Calu3 (cell line): ENCODE measurements at regions not wholly inside any gene's neighbourhood (a gene's known extent, or its start where the extent isn't known, plus 50 kb on each side); places are given as distances from the start of the nearest gene placed in this dataset.

Experiments used
- BruUV-seq: library from RNA; stranded (reverse); fragments of 400-500 nt; replicated peaks from 2 replicates; lab custom pipeline; 2021; lab: Mats Ljungman, UMichigan
- CTCF ChIA-PET: fragments of 300-600 bp; sonication (Branson Sonifier 250); formaldehyde crosslinking; loops from one replicate; lab custom pipeline; 2022; ENCODE audit warnings: antibody characterized with exemption; lab: Charles Lee
- DNase-seq: peaks from one replicate; pipeline ENCODE4 v3.0.0; 2022
- H3K27ac Mint-ChIP-seq: one replicate; pipeline ENCODE4 v1.8.0; 2022; ENCODE audit warnings: mixed read lengths; ENCODE audit not compliant: unreplicated experiment
- H3K27me3 Mint-ChIP-seq: one replicate; pipeline ENCODE4 v1.8.0; 2022; ENCODE audit warnings: mixed read lengths; ENCODE audit not compliant: unreplicated experiment
- H3K36me3 Mint-ChIP-seq: one replicate; pipeline ENCODE4 v1.8.0; 2022; ENCODE audit warnings: mild to moderate bottlenecking, moderate library complexity, mixed read lengths; ENCODE audit not compliant: insufficient read depth, unreplicated experiment
- H3K4me1 Mint-ChIP-seq: one replicate; pipeline ENCODE4 v1.8.0; 2022; ENCODE audit warnings: mild to moderate bottlenecking, low read depth, mixed read lengths; ENCODE audit not compliant: unreplicated experiment
- H3K4me3 Mint-ChIP-seq: one replicate; pipeline ENCODE4 v1.8.0; 2022; ENCODE audit warnings: mild to moderate bottlenecking, low read depth, moderate library complexity, mixed read lengths; ENCODE audit not compliant: unreplicated experiment
- H3K9me3 Mint-ChIP-seq: one replicate; pipeline ENCODE4 v1.8.0; 2022; ENCODE audit warnings: low read depth, mixed read lengths; ENCODE audit not compliant: unreplicated experiment
- CTCF ChIP-seq: fragments of 200-600 bp; IDR thresholded peaks from one replicate; pipeline ENCODE4 v1.8.0; 2022; ENCODE audit warnings: antibody characterized with exemption; ENCODE audit not compliant: unreplicated experiment
- intact Hi-C: fragments of 100-400 bp; cut with micrococcal nuclease; formaldehyde crosslinking; loops from one replicate; pipeline ENCODE4 v1.10.0; 2022; ENCODE audit not compliant: unreplicated experiment

GRCh38 chr10:129099992-129100391 is 367.0 kb upstream of the MGMT start:
- TF ChIP-seq CTCF: no peak
- Mint-ChIP-seq H3K4me1 (no peaks in the 10 kb centered on the region), H3K4me3 (no peak overlapping the region), H3K27ac (no peak overlapping the region), H3K9me3 (peaks cover 7% of the 10 kb centered on the region), H3K36me3 (no peaks in the 10 kb centered on the region), H3K27me3 (no peaks in the 10 kb centered on the region)
- no TSS peak for BruUV-seq
- no peak for DNase-seq
- CTCF ChIA-PET: no interaction called here
- intact Hi-C loops: no loop called here

GRCh38 chr10:129101232-129101980 is 365.6 kb upstream of the MGMT start:
- no TSS peak for BruUV-seq
- H3K36me3 Mint-ChIP-seq: no peaks in the 10 kb centered on the region
- peaks cover 7% of the 10 kb centered on the region for H3K9me3 Mint-ChIP-seq
- no peak overlapping the region for H3K27ac Mint-ChIP-seq
- H3K27me3 Mint-ChIP-seq: no peaks in the 10 kb centered on the region
- no peak overlapping the region for H3K4me3 Mint-ChIP-seq
- intact Hi-C loops: no loop called here
- CTCF ChIA-PET: no interaction called here
- no peak for TF ChIP-seq CTCF
- DNase-seq: no peak
- no peaks in the 10 kb centered on the region for H3K4me1 Mint-ChIP-seq

DNA sequence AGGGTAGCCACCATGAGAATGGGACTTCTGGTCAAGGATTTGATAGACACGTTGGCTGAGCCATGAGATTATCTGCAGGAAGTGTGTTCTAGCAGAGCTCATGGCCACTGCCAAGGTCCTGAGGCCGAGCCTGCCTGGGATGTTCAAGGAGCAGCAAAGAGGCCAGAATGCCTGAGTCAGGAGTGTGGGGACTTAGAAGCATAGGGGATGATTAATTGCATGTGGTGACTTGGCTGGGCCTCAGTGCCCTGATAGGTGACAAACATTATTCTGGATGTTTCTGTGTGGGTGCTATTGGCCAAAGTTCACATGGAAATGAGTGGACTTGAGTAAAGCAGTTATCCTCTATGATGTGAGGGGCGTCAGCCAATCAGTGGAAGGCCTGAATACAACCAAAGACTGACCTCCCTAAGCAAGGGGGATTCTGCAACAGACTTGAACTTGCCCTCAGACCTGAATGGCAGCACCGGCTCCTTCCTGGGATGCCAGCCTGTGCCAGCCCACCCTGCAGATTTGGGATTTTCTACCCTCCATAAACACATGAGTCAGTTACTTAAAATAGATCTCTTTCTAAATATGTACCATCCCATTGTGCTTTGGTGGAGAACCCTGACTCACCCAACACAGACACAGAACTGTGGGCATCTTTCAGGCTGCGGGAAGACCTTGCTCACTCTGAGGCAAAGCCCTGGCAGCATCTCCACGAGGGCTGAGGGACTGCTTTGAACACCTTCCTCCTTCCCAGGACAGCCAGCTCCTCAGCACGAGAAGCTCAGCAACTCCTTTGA is 363.9 kb upstream of the MGMT start:
- CTCF ChIA-PET: interaction anchor here (0.7 kb wide), 1 partner anchor 52 kb away, joined by 4 read pairs; no protein-coding TSS in a partner anchor
- H3K4me3 Mint-ChIP-seq: no peak overlapping the region

More for the DNA sequence above, 363.9 kb upstream of the MGMT start:
- no peaks in the 10 kb centered on the region for H3K36me3 Mint-ChIP-seq
- no TSS peak for BruUV-seq
- intact Hi-C loops: no loop called here
- no peaks in the 10 kb centered on the region for H3K4me1 Mint-ChIP-seq
- H3K27ac Mint-ChIP-seq: no peak overlapping the region
- peaks cover 10% of the 10 kb centered on the region for H3K9me3 Mint-ChIP-seq
- no peak for DNase-seq
- no peaks in the 10 kb centered on the region for H3K27me3 Mint-ChIP-seq
- no peak for TF ChIP-seq CTCF
